K562 (cell line): ENCODE measurements at regions not wholly inside any gene's neighbourhood (a gene's known extent, or its start where the extent isn't known, plus 50 kb on each side); places are given as distances from the start of the nearest gene placed in this dataset.

Source experiments
- ATAC-seq: fragments of 200-7000 bp; cut with Tn5 transposase; 3 replicates; pipeline ENCODE4 v1.9.1; 2020; ENCODE audit warnings: moderate library complexity
- BruUV-seq: library from RNA; stranded (reverse); fragments of 400-500 nt; replicated peaks from 2 replicates; lab custom pipeline; 2021; lab: Mats Ljungman, UMichigan
- CTCF ChIA-PET: fragments of 300-600 bp; formaldehyde crosslinking; extraction: SDS; loops from one replicate; lab custom pipeline; 2021; ENCODE audit warnings: low intra/inter-chr PET ratio; lab: Yijun Ruan, JAX
- POLR2A ChIA-PET: fragments of 300-600, 350-650 bp; sonication (Branson Sonifier 250); formaldehyde crosslinking; extraction: SDS; loops from one replicate; lab custom pipeline; 2021; ENCODE audit warnings: antibody characterized with exemption, inconsistent platforms; lab: Yijun Ruan, JAX
- DNase-seq, 4 experiments: peaks; one replicate each; pipeline versions ENCODE4 v3.0.0 to v3.0.0-alpha.2; 2011 to 2018; ENCODE audit warnings: low spot score in 3 of 4, mixed read lengths in 3 of 4; ENCODE audit errors: extremely low read depth in 1 of 4
- FAIRE-seq: peaks from 2 replicates; lab custom pipeline; 2011; peaks lifted over from hg19 to GRCh38; lab: Jason Lieb, UNC
- H2AFZ ChIP-seq: 2 replicates; pipeline ENCODE4 v1.6.0; 2011; ENCODE audit warnings: low read depth, low read length, control low read depth, inconsistent platforms
- H3K27ac ChIP-seq: fragments of 200-600 bp; 3 replicates; pipeline ENCODE4 v1.8.0; 2011; ENCODE audit warnings: low read depth, mild to moderate bottlenecking, control low read depth, inconsistent platforms, low read length, moderate library complexity, mixed read lengths; ENCODE audit errors: extremely low read depth
- H3K27me3 ChIP-seq, 2 experiments: fragments of 300-600 bp in 1 of 2; 2 replicates in 1 of 2; 3 replicates in 1 of 2; pipeline versions ENCODE4 v1.6.0 to v1.8.0; 2011; ENCODE audit warnings: inconsistent platforms in 2 of 2, low read length in 2 of 2, mild to moderate bottlenecking in 1 of 2, mixed read lengths in 1 of 2, moderate library complexity in 1 of 2; ENCODE audit not compliant: control insufficient read depth in 2 of 2, insufficient read depth in 2 of 2
- H3K36me3 ChIP-seq: fragments of 300-600 bp; 3 replicates; pipeline ENCODE4 v1.8.0; 2011; ENCODE audit warnings: mild to moderate bottlenecking, low read length, inconsistent platforms; ENCODE audit not compliant: control insufficient read depth, insufficient read depth
- H3K4me1 ChIP-seq, 2 experiments: fragments of 200-600 bp in 1 of 2; replicated peaks in 1 of 2; 2 replicates in 1 of 2; 3 replicates in 1 of 2; pipeline versions ENCODE4 v1.5.1 to v1.8.0; 2011; ENCODE audit warnings: inconsistent platforms in 2 of 2, low read length in 2 of 2, mild to moderate bottlenecking in 1 of 2, mixed read lengths in 1 of 2, moderate library complexity in 1 of 2; ENCODE audit not compliant: control insufficient read depth in 2 of 2, insufficient read depth in 2 of 2
- H3K4me2 ChIP-seq: 2 replicates; pipeline ENCODE4 v1.6.1; 2011; ENCODE audit warnings: low read length, control low read depth, inconsistent platforms, mixed read lengths; ENCODE audit not compliant: insufficient read depth
- H3K4me3 ChIP-seq: fragments of 200-600 bp; sonication (generic), shearing (Covaris generic); 2 replicates; pipeline ENCODE4 v1.5.1; 2016; ENCODE audit warnings: control low read depth, inconsistent platforms
- H3K79me2 ChIP-seq: fragments of 200-600 bp; 3 replicates; pipeline ENCODE4 v1.8.0; 2011; ENCODE audit warnings: low read length, inconsistent platforms; ENCODE audit not compliant: control insufficient read depth, insufficient read depth
- H3K9ac ChIP-seq, 2 experiments: 2 replicates each; pipeline versions ENCODE4 v1.6.0 to v1.6.1; 2011; ENCODE audit warnings: low read depth in 2 of 2, low read length in 2 of 2, control low read depth in 1 of 2, inconsistent platforms in 1 of 2, mild to moderate bottlenecking in 1 of 2, mixed read lengths in 1 of 2; ENCODE audit not compliant: insufficient read depth in 1 of 2
- H3K9me1 ChIP-seq: one replicate; pipeline ENCODE4 v1.6.0; 2011; ENCODE audit warnings: inconsistent platforms, mild to moderate bottlenecking, low read length, moderate library complexity; ENCODE audit not compliant: control insufficient read depth, insufficient read depth
- H3K9me3 ChIP-seq: replicated peaks from 2 replicates; pipeline ENCODE4 v1.5.1; 2011; ENCODE audit warnings: low read depth, low read length, inconsistent platforms; ENCODE audit not compliant: control insufficient read depth, insufficient read depth
- H4K20me1 ChIP-seq: replicated peaks from 2 replicates; pipeline ENCODE4 v1.6.1; 2011; ENCODE audit warnings: low read length, inconsistent platforms, mixed read lengths; ENCODE audit not compliant: control insufficient read depth, insufficient read depth
- EZH2 ChIP-seq: IDR thresholded peaks from 2 replicates; pipeline ENCODE4 v1.6.1; 2012; ENCODE audit warnings: low read depth, mild to moderate bottlenecking, inconsistent platforms, low read length, borderline replicate concordance
- HDAC1 ChIP-seq, 2 experiments: fragments of 450-650 bp; IDR thresholded peaks; 2 replicates each; pipeline ENCODE4 v1.6.1; 2016 to 2017; ENCODE audit warnings: inconsistent platforms in 1 of 2, mild to moderate bottlenecking in 1 of 2, moderate library complexity in 1 of 2
- HINFP ChIP-seq: fragments of 450-650 bp; conservative IDR thresholded peaks from 2 replicates; pipeline ENCODE4 v1.6.1; 2016; ENCODE audit warnings: missing genetic modification characterization, low read depth, mild to moderate bottlenecking, control low read depth, missing compliant biosample characterization
- KDM1A ChIP-seq, 2 experiments: fragments of 450-650 bp; IDR thresholded peaks; 2 replicates each; pipeline ENCODE4 v1.6.1; 2016; ENCODE audit warnings: mild to moderate bottlenecking in 2 of 2
- L3MBTL2 ChIP-seq: fragments of 450-650 bp; IDR thresholded peaks from 2 replicates; pipeline ENCODE4 v1.6.1; 2016; ENCODE audit warnings: mild to moderate bottlenecking, moderate library complexity
- MCM3 ChIP-seq: fragments of 450-650 bp; IDR thresholded peaks from 2 replicates; pipeline ENCODE4 v1.6.1; 2016
- PHF20 ChIP-seq: fragments of 450-650 bp; IDR thresholded peaks from 2 replicates; pipeline ENCODE4 v1.6.1; 2018; ENCODE audit not compliant: partially characterized antibody
- PRDM10 ChIP-seq: fragments of 450-650 bp; IDR thresholded peaks from 2 replicates; pipeline ENCODE4 v1.6.1; 2018; ENCODE audit not compliant: partially characterized antibody
- SRSF1 ChIP-seq: fragments of 200-400 bp; formaldehyde crosslinking; IDR thresholded peaks from 2 replicates; pipeline ENCODE4 v1.6.1; 2017; ENCODE audit warnings: mild to moderate bottlenecking, low read depth, low read length, moderate library complexity
- ZNF41 ChIP-seq: fragments of 250-450 bp; sonication (Bioruptor Pico); conservative IDR thresholded peaks from 2 replicates; pipeline ENCODE4 v1.4.0; 2020; ENCODE audit warnings: mild to moderate bottlenecking
- ZNF445 ChIP-seq: fragments of 250-450 bp; sonication (Bioruptor Pico); IDR thresholded peaks from 2 replicates; pipeline ENCODE4 v1.4.0; 2020; ENCODE audit warnings: low read depth, mild to moderate bottlenecking, moderate library complexity
- WGBS: fragments of 100-300 bp; shearing (Covaris generic); methylation state at CpG from one replicate; pipeline ENCODE4 v1.1.6; 2016; ENCODE audit warnings: low coverage, mixed read lengths; ENCODE audit not compliant: insufficient coverage; ENCODE audit errors: missing lambda C conversion rate; 5-methylcytosine and 5-hydroxymethylcytosine counted together
- in situ Hi-C: fragments of 300-500 bp; cut with MboI; formaldehyde crosslinking; loops from 4 replicates; pipeline ENCODE4 v1.15.0; 2018; ENCODE audit warnings: inconsistent platforms, mixed read lengths
- intact Hi-C: fragments of 100-400 bp; cut with micrococcal nuclease; formaldehyde crosslinking; loops from 2 replicates; pipeline ENCODE4 v1.14.2; 2022

GRCh38 chr3:43793648-43794372, 103.1 kb downstream of the ABHD5 start:
- H3K79me2 ChIP-seq: no peaks in the 10 kb centered on the region
- H3K9me3 ChIP-seq: no peaks in the 10 kb centered on the region
- no peaks in the 10 kb centered on the region for H3K36me3 ChIP-seq
- peak overlapping the region in 1 of 2 experiments; percentile 1; a peak in 1 of 4 replicates for H3K9ac ChIP-seq
- no peaks in the 10 kb centered on the region for H4K20me1 ChIP-seq
- ATAC-seq (no peak), FAIRE-seq (no peak), DNase-seq (peak in 1 of 4 experiments; percentile 25)
- no peaks in the 10 kb centered on the region for H3K9me1 ChIP-seq
- WGBS: under 1% methylated on average over 9 of the region's 9 CpGs
- H3K4me1 ChIP-seq: no peaks in the 10 kb centered on the region
- intact Hi-C loops: no loop called here
- TF ChIP-seq MCM3 (peak; percentile 63; the same call in 1 of the 2 replicates), ZNF41 (CRISPR knock-in tag) (no peak), EZH2 (peak; percentile 66; the same call in 1 of the 2 replicates)
- no peak overlapping the region for H3K27ac ChIP-seq
- no peak overlapping the region for H2AFZ ChIP-seq
- H3K27me3 ChIP-seq: peaks cover 42 to 60% of the 10 kb centered on the region in 2 experiments
- CTCF ChIA-PET: no interaction called here
- POLR2A ChIA-PET: interaction anchor here (0.7 to 1.4 kb wide), 3 partner anchors 10 to 23 kb away, joined by 3 to 6 read pairs (median 4); no protein-coding TSS in a partner anchor
- H3K4me3 ChIP-seq: no peak overlapping the region
- in situ Hi-C loops: no loop called here
- BruUV-seq: no TSS peak
- H3K4me2 ChIP-seq: no peak overlapping the region

- Histone ChIP-seq H3K9ac (no peak overlapping the region), H4K20me1 (no peaks in the 10 kb centered on the region), H2AFZ (no peak overlapping the region), H3K4me1 (no peaks in the 10 kb centered on the region), H3K27ac (no peak overlapping the region), H3K79me2 (no peaks in the 10 kb centered on the region), H3K9me1 (no peaks in the 10 kb centered on the region), H3K36me3 (no peaks in the 10 kb centered on the region), H3K27me3 (peaks cover 39 to 54% of the 10 kb centered on the region in 2 experiments), H3K9me3 (no peaks in the 10 kb centered on the region), H3K4me3 (no peak overlapping the region), H3K4me2 (no peak overlapping the region)
- in situ Hi-C loops: no loop called here
- DNase-seq: no peak
- ChIA-PET POLR2A (interaction anchor here (0.7 kb wide), 1 partner anchor 19 kb away, joined by 3 read pairs; no protein-coding TSS in a partner anchor), CTCF (no interaction called here)
- intact Hi-C loops: no loop called here
- no peak for ATAC-seq
- 0% methylated on average over 1 of the region's 1 CpG for WGBS
- FAIRE-seq: no peak
- no TSS peak for BruUV-seq
- TF ChIP-seq KDM1A (IDR thresholded peaks at IDR 0.05) (no peak), L3MBTL2 (no peak), PRDM10 (no peak), SRSF1 (no peak), HINFP (tag) (no peak), HDAC1 (IDR thresholded peaks at IDR 0.05) (no peak), PHF20 (no peak), ZNF445 (CRISPR knock-in tag) (no peak)
These were observed 104.0 kb downstream of the ABHD5 start for GRCh38 chr3:43794776-43795175.
